ENCODE measurements at regions not wholly inside any gene's neighbourhood (a gene's known extent, or its start where the extent isn't known, plus 50 kb on each side); places are given as distances from the start of the nearest gene placed in this dataset.

DNA sequence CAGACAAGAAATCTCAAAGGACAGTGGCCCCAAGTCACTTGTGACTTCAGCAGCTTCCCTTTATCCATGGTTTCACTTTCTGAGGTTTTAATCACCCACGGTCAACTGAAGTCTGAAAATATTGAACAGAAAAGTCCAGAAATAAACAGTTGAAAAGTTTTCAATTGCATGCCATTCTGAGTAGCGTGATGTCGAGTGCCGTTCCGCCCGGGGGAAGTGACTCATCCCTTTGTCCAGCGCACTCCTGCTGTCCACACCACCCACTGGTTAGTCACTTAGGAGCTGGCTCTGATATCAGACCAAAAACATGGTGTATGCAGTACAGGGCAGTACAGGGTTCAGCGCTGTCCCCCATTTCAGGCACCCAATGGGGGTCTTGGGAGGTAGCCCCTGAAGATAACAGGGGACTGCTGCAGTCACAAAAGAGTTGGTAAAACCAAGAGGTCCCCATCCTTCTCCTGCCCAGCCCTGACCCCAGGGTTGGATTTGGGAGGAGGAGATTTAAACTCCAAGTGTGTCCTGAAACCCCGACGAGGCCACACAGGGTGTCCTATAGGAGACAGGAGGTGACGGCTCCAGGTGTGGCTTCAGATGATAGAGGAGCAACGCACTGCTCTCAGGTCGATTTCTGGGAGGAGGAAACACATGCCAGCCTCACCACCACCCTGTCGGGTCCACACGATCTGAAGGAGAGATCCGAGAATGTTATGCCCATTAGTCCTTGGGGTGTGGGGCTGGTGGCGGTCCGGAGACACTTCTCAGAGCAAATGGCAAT, 390.1 kb downstream of the CTTN start:
- no peak overlapping the region for H3K4me3 Mint-ChIP-seq
- H3K9me3 Mint-ChIP-seq (ENCODE audit: low read depth) = peaks cover 14% of the 10 kb centered on the region
- no peaks in the 10 kb centered on the region for H3K4me1 Mint-ChIP-seq
- ATAC-seq (no peak), DNase-seq (no peak)
- no peaks in the 10 kb centered on the region for H3K27me3 Mint-ChIP-seq
- intact Hi-C loops (cut with DNase I, micrococcal nuclease) = no loop called here
- H3K27ac Mint-ChIP-seq = no peak overlapping the region
- ChIA-PET POLR2A (no interaction called here), CTCF (interaction anchor here (0.5 kb wide), 1 partner anchor 113 kb away, joined by 3 read pairs; no protein-coding TSS in a partner anchor)
- peaks cover under 1% of the 10 kb centered on the region for H3K36me3 Mint-ChIP-seq (ENCODE audit: low read depth)

- POLR2A ChIA-PET = no interaction called here
- no peaks in the 10 kb centered on the region for H3K27me3 Mint-ChIP-seq
- intact Hi-C loops (cut with DNase I, micrococcal nuclease) = no loop called here
Observed at GRCh38 chr11:70790671-70791300, 392.5 kb downstream of the CTTN start.

GRCh38 chr11:70796648-70797227, 398.4 kb downstream of the CTTN start:
- Mint-ChIP-seq H3K36me3 (ENCODE audit: low read depth) (peaks cover 3% of the 10 kb centered on the region), H3K27me3 (no peaks in the 10 kb centered on the region), H3K9me3 (ENCODE audit: low read depth) (peaks cover 24% of the 10 kb centered on the region), H3K4me3 (no peak overlapping the region), H3K4me1 (no peaks in the 10 kb centered on the region), H3K27ac (no peak overlapping the region)
- CTCF ChIA-PET = interaction anchor here (0.6 kb wide), 1 partner anchor 18 kb away, joined by 3 read pairs; no protein-coding TSS in a partner anchor
- no peak for DNase-seq
- POLR2A ChIA-PET = no interaction called here
- ATAC-seq = no peak
- intact Hi-C loops (cut with DNase I, micrococcal nuclease) = no loop called here

More at GRCh38 chr11:70790671-70791300, 392.5 kb downstream of the CTTN start:
- no peak for ATAC-seq
- CTCF ChIA-PET = no interaction called here
- H3K4me1 Mint-ChIP-seq = no peaks in the 10 kb centered on the region
- H3K4me3 Mint-ChIP-seq = no peak overlapping the region
- DNase-seq = no peak
- peaks cover 18% of the 10 kb centered on the region for H3K9me3 Mint-ChIP-seq (ENCODE audit: low read depth)
- peaks cover 3% of the 10 kb centered on the region for H3K36me3 Mint-ChIP-seq (ENCODE audit: low read depth)
- H3K27ac Mint-ChIP-seq = no peak overlapping the region

GRCh38 chr11:70798296-70798695, 400.0 kb downstream of the CTTN start:
- Mint-ChIP-seq H3K4me1 (no peaks in the 10 kb centered on the region), H3K4me3 (no peak overlapping the region), H3K9me3 (ENCODE audit: low read depth) (peaks cover 11% of the 10 kb centered on the region), H3K27ac (no peak overlapping the region), H3K36me3 (ENCODE audit: low read depth) (peaks cover 3% of the 10 kb centered on the region), H3K27me3 (no peaks in the 10 kb centered on the region)
- ChIA-PET POLR2A (no interaction called here), CTCF (no interaction called here)
- ATAC-seq (no peak), DNase-seq (no peak)
- intact Hi-C loops (cut with DNase I, micrococcal nuclease) = no loop called here

DNA sequence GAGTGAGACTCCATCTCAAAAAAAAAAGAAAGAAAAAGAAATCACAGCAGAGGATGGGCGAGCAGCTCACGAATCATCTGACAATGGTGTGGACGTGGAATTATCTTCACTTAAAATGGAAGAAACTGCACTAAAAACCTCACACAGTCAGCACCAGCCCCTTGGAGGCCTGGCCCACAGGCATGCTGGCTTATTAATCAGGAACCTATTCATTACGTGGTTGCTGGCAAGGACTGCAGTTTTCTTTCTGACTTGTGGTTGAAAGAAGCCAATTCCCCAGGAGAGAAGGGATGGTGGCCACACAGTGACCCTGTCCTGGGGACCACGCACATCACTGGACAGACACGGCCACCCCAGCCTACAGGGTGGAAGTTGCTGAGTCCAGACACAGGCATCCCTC, 401.1 kb downstream of the CTTN start:
- ChIA-PET CTCF (no interaction called here), POLR2A (no interaction called here)
- ATAC-seq (no peak), DNase-seq (no peak)
- peaks cover 2% of the 10 kb centered on the region for H3K27me3 Mint-ChIP-seq
- intact Hi-C loops (cut with DNase I, micrococcal nuclease) = no loop called here
- H3K4me3 Mint-ChIP-seq = no peak overlapping the region
- no peaks in the 10 kb centered on the region for H3K36me3 Mint-ChIP-seq (ENCODE audit: low read depth)
- H3K27ac Mint-ChIP-seq = no peak overlapping the region
- H3K4me1 Mint-ChIP-seq = no peaks in the 10 kb centered on the region
- H3K9me3 Mint-ChIP-seq (ENCODE audit: low read depth) = peaks cover 6% of the 10 kb centered on the region

GRCh38 chr11:70802185-70802584, 403.9 kb downstream of the CTTN start:
- ATAC-seq = no peak
- peaks cover 2% of the 10 kb centered on the region for H3K27me3 Mint-ChIP-seq
- CTCF ChIA-PET = no interaction called here
- H3K4me3 Mint-ChIP-seq = no peak overlapping the region
- H3K9me3 Mint-ChIP-seq (ENCODE audit: low read depth) = peaks cover under 1% of the 10 kb centered on the region
- H3K27ac Mint-ChIP-seq = no peak overlapping the region
- intact Hi-C loops (cut with DNase I, micrococcal nuclease) = no loop called here
- no peak for DNase-seq
- H3K36me3 Mint-ChIP-seq (ENCODE audit: low read depth) = no peaks in the 10 kb centered on the region
- POLR2A ChIA-PET = no interaction called here
- H3K4me1 Mint-ChIP-seq = no peaks in the 10 kb centered on the region

GRCh38 chr11:70804139-70804837, 406.0 kb downstream of the CTTN start:
- intact Hi-C loops (cut with DNase I, micrococcal nuclease) = no loop called here
- CTCF ChIA-PET = no interaction called here

GRCh38 chr11:70805243-70805642, 406.9 kb downstream of the CTTN start:
- no peak for DNase-seq
- Mint-ChIP-seq H3K4me1 (no peaks in the 10 kb centered on the region), H3K4me3 (no peak overlapping the region), H3K27ac (no peak overlapping the region), H3K27me3 (peaks cover 2% of the 10 kb centered on the region), H3K9me3 (ENCODE audit: low read depth) (no peaks in the 10 kb centered on the region), H3K36me3 (ENCODE audit: low read depth) (no peaks in the 10 kb centered on the region)
- ATAC-seq = no peak
- ChIA-PET CTCF (interaction anchor here (1.0 kb wide), 1 partner anchor 10 kb away, joined by 5 read pairs; no protein-coding TSS in a partner anchor), POLR2A (no interaction called here)
- intact Hi-C loops (cut with DNase I, micrococcal nuclease) = no loop called here

More at GRCh38 chr11:70804139-70804837, 406.0 kb downstream of the CTTN start:
- Mint-ChIP-seq H3K4me3 (no peak overlapping the region), H3K4me1 (no peaks in the 10 kb centered on the region), H3K36me3 (ENCODE audit: low read depth) (no peaks in the 10 kb centered on the region), H3K27ac (no peak overlapping the region), H3K27me3 (peaks cover 2% of the 10 kb centered on the region), H3K9me3 (ENCODE audit: low read depth) (no peaks in the 10 kb centered on the region)
- POLR2A ChIA-PET = no interaction called here
- DNase-seq = no peak
- no peak for ATAC-seq

DNA sequence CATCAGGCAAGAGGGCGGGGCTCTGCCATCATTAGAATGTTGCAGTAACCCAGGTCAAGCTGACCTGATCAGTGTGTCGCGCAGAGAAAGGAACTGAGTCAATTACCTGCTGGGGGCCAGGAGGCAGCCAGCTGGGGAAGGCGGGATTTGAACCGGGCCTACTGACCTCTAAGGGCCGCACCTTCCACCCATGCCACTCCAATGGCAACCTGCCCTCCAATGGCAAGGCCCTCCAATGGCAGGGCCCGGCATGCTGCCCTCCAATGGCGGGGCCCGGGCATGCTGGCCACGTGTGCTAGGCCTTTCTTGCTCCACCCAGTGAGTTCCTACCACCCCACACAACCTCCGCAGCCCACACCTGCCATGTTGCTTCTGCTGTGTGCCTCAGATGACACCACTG, 407.6 kb downstream of the CTTN start:
- no peak for ATAC-seq
- no peaks in the 10 kb centered on the region for H3K36me3 Mint-ChIP-seq (ENCODE audit: low read depth)
- H3K4me1 Mint-ChIP-seq = no peaks in the 10 kb centered on the region
- no peak overlapping the region for H3K27ac Mint-ChIP-seq
- no peak for DNase-seq
- H3K27me3 Mint-ChIP-seq = peaks cover 2% of the 10 kb centered on the region
- ChIA-PET POLR2A (no interaction called here), CTCF (interaction anchor here (1.0 kb wide), 1 partner anchor 9 kb away, joined by 5 read pairs; no protein-coding TSS in a partner anchor)
- H3K4me3 Mint-ChIP-seq = no peak overlapping the region
- no peaks in the 10 kb centered on the region for H3K9me3 Mint-ChIP-seq (ENCODE audit: low read depth)
- intact Hi-C loops (cut with DNase I, micrococcal nuclease) = no loop called here

- ATAC-seq (no peak), DNase-seq (no peak)
- no peaks in the 10 kb centered on the region for H3K36me3 Mint-ChIP-seq (ENCODE audit: low read depth)
- peaks cover 4% of the 10 kb centered on the region for H3K27me3 Mint-ChIP-seq
- H3K9me3 Mint-ChIP-seq (ENCODE audit: low read depth) = no peaks in the 10 kb centered on the region
- POLR2A ChIA-PET = no interaction called here
- no peak overlapping the region for H3K27ac Mint-ChIP-seq
- CTCF ChIA-PET = no interaction called here
- H3K4me1 Mint-ChIP-seq = no peaks in the 10 kb centered on the region
- no peak overlapping the region for H3K4me3 Mint-ChIP-seq
- intact Hi-C loops (cut with DNase I, micrococcal nuclease) = no loop called here
Observed at GRCh38 chr11:70806461-70807194, 408.3 kb downstream of the CTTN start.

DNA sequence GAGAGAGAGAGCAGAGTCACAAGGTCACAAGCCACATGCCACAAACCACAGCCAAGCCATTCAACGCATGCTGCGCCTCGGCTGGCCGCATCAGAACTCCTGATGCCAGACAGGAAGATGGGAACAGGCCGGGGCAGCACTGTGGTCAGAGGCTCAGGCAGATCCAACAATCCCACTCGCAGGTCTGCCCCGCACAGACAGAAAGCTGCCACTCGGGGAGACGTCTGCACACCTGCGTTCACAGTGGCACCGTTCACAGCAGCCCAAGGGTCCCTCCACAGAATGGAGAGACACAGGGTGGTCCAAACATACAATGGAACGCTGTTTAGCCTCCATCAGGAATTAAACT, 408.8 kb downstream of the CTTN start:
- no peak for DNase-seq
- ChIA-PET CTCF (no interaction called here), POLR2A (no interaction called here)
- no peak for ATAC-seq
- no peak overlapping the region for H3K27ac Mint-ChIP-seq
- intact Hi-C loops (cut with DNase I, micrococcal nuclease) = no loop called here
- peaks cover 5% of the 10 kb centered on the region for H3K27me3 Mint-ChIP-seq
- H3K4me1 Mint-ChIP-seq = no peaks in the 10 kb centered on the region
- no peaks in the 10 kb centered on the region for H3K9me3 Mint-ChIP-seq (ENCODE audit: low read depth)
- no peak overlapping the region for H3K4me3 Mint-ChIP-seq
- no peaks in the 10 kb centered on the region for H3K36me3 Mint-ChIP-seq (ENCODE audit: low read depth)

Measured in activated CD4-positive, alpha-beta T cell treated with anti-CD3 and anti-CD28 coated beads for 36 hours (primary cell).